H9 (cell line): ENCODE measurements at regions not wholly inside any gene's neighbourhood (a gene's known extent, or its start where the extent isn't known, plus 50 kb on each side); places are given as distances from the start of the nearest gene placed in this dataset.

ENCODE experiments used
- DNase-seq: peaks from one replicate; pipeline ENCODE4 v3.0.0-alpha.2; 2017
- H2AFZ ChIP-seq: one replicate; pipeline ENCODE4 v1.6.1; 2013; ENCODE audit warnings: mild to moderate bottlenecking, low read length, control low read depth, moderate library complexity
- H2AK5ac ChIP-seq: 2 replicates; pipeline ENCODE4 v1.6.1; 2013; ENCODE audit warnings: low read length, control low read depth, mixed read lengths; ENCODE audit not compliant: insufficient read length
- H2BK120ac ChIP-seq: one replicate; pipeline ENCODE4 v1.6.1; 2013; ENCODE audit warnings: low read depth, mild to moderate bottlenecking, low read length, control low read depth, inconsistent platforms; ENCODE audit not compliant: poor library complexity, severe bottlenecking
- H2BK12ac ChIP-seq: 2 replicates; pipeline ENCODE4 v1.6.1; 2013; ENCODE audit warnings: low read length, control low read depth, mixed read lengths, low read depth; ENCODE audit not compliant: insufficient read length
- H2BK15ac ChIP-seq: 2 replicates; pipeline ENCODE4 v1.6.1; 2013; ENCODE audit warnings: low read depth, low read length, control low read depth
- H2BK20ac ChIP-seq: one replicate; pipeline ENCODE4 v1.6.1; 2013; ENCODE audit warnings: low read depth, mild to moderate bottlenecking, low read length, control low read depth, inconsistent platforms; ENCODE audit not compliant: poor library complexity, severe bottlenecking
- H2BK5ac ChIP-seq: 2 replicates; pipeline ENCODE4 v1.6.1; 2013; ENCODE audit warnings: low read length, control low read depth, mixed read lengths; ENCODE audit not compliant: insufficient read length
- H3K14ac ChIP-seq: 2 replicates; pipeline ENCODE4 v1.6.1; 2013; ENCODE audit warnings: low read length, control low read depth; ENCODE audit not compliant: insufficient read depth
- H3K18ac ChIP-seq: 2 replicates; pipeline ENCODE4 v1.6.1; 2013; ENCODE audit warnings: low read depth, mild to moderate bottlenecking, mixed read lengths, low read length, control low read depth; ENCODE audit not compliant: insufficient read length
- H3K23ac ChIP-seq: 2 replicates; pipeline ENCODE4 v1.6.1; 2013; ENCODE audit warnings: low read length, control low read depth, mixed read lengths, low read depth; ENCODE audit not compliant: insufficient read length
- H3K23me2 ChIP-seq: 2 replicates; pipeline ENCODE4 v1.6.1; 2013; ENCODE audit warnings: low read depth, mild to moderate bottlenecking, mixed read lengths, low read length, control low read depth; ENCODE audit not compliant: insufficient read length, poor library complexity, severe bottlenecking
- H3K27ac ChIP-seq: 2 replicates; pipeline ENCODE4 v1.5.1; 2013; ENCODE audit warnings: low read length, control low read depth, mixed read lengths, low read depth; ENCODE audit not compliant: insufficient read length
- H3K27me3 ChIP-seq: 2 replicates; pipeline ENCODE4 v1.6.1; 2013; ENCODE audit warnings: low read length, control low read depth, inconsistent platforms; ENCODE audit not compliant: insufficient read depth
- H3K4ac ChIP-seq: 2 replicates; pipeline ENCODE4 v1.6.1; 2013; ENCODE audit warnings: low read depth, mild to moderate bottlenecking, control low read depth, inconsistent platforms, low read length, moderate library complexity
- H3K4me1 ChIP-seq: 2 replicates; pipeline ENCODE4 v1.6.1; 2013; ENCODE audit warnings: low read length, control low read depth, inconsistent platforms; ENCODE audit not compliant: insufficient read depth
- H3K4me2 ChIP-seq: 2 replicates; pipeline ENCODE4 v1.6.1; 2013; ENCODE audit warnings: low read length, control low read depth, mixed read lengths; ENCODE audit not compliant: insufficient read length, insufficient read depth
- H3K56ac ChIP-seq: 2 replicates; pipeline ENCODE4 v1.6.1; 2013; ENCODE audit warnings: low read depth, mild to moderate bottlenecking, mixed read lengths, low read length, control low read depth; ENCODE audit not compliant: insufficient read length
- H3K79me1 ChIP-seq: 2 replicates; pipeline ENCODE4 v1.6.1; 2013; ENCODE audit warnings: low read depth, mild to moderate bottlenecking, moderate library complexity, low read length, control low read depth, inconsistent platforms; ENCODE audit not compliant: insufficient read depth, poor library complexity, severe bottlenecking
- H3K79me2 ChIP-seq: 2 replicates; pipeline ENCODE4 v1.6.1; 2013; ENCODE audit warnings: low read length, control low read depth, inconsistent platforms; ENCODE audit not compliant: insufficient read depth
- H3K9ac ChIP-seq: 2 replicates; pipeline ENCODE4 v1.6.1; 2013; ENCODE audit warnings: low read length, control low read depth, mixed read lengths; ENCODE audit not compliant: insufficient read length; ENCODE audit errors: extremely low read depth
- H3K9me3 ChIP-seq: one replicate; pipeline ENCODE4 v1.6.1; 2013; ENCODE audit warnings: low read depth, low read length, inconsistent platforms; ENCODE audit not compliant: control insufficient read depth
- H3T11ph ChIP-seq: one replicate; pipeline ENCODE4 v1.6.1; 2013; ENCODE audit warnings: mild to moderate bottlenecking, low read length, control low read depth, inconsistent platforms
- H4K20me1 ChIP-seq: one replicate; pipeline ENCODE4 v1.6.1; 2013; ENCODE audit not compliant: control insufficient read depth, insufficient read length, insufficient read depth
- H4K5ac ChIP-seq: 2 replicates; pipeline ENCODE4 v1.6.1; 2013; ENCODE audit warnings: low read depth, mild to moderate bottlenecking, mixed read lengths, low read length, control low read depth; ENCODE audit not compliant: insufficient read length
- H4K8ac ChIP-seq: replicated peaks from 2 replicates; pipeline ENCODE4 v1.6.1; 2013; ENCODE audit warnings: low read length, control low read depth, mixed read lengths, low read depth; ENCODE audit not compliant: insufficient read length
- H4K91ac ChIP-seq: 2 replicates; pipeline ENCODE4 v1.6.1; 2013; ENCODE audit warnings: low read depth, mild to moderate bottlenecking, moderate library complexity, mixed read lengths, low read length, control low read depth; ENCODE audit not compliant: insufficient read length
- H3K27ac Mint-ChIP-seq, 3 experiments: 2 replicates in 2 of 3; 3 replicates in 1 of 3; pipeline ENCODE4 v1.8.0; 2020 to 2021; ENCODE audit warnings: mixed read lengths in 3 of 3, mild to moderate bottlenecking in 1 of 3, moderate library complexity in 1 of 3
- H3K27me3 Mint-ChIP-seq: 2 replicates; pipeline ENCODE4 v1.8.0; 2021; ENCODE audit warnings: low read depth, mild to moderate bottlenecking, moderate library complexity, mixed read lengths
- H3K36me3 Mint-ChIP-seq, 3 experiments: 2 replicates in 2 of 3; 3 replicates in 1 of 3; pipeline ENCODE4 v1.8.0; 2020 to 2021; ENCODE audit warnings: low read depth in 3 of 3, mixed read lengths in 3 of 3; ENCODE audit not compliant: insufficient read depth in 1 of 3
- H3K4me1 Mint-ChIP-seq, 2 experiments: 2 replicates each; pipeline ENCODE4 v1.8.0; 2020; ENCODE audit warnings: mixed read lengths in 2 of 2
- H3K4me3 Mint-ChIP-seq, 2 experiments: 2 replicates in 1 of 2; 3 replicates in 1 of 2; pipeline ENCODE4 v1.8.0; 2020 to 2021; ENCODE audit warnings: mild to moderate bottlenecking in 2 of 2, mixed read lengths in 2 of 2, moderate library complexity in 1 of 2
- H3K9me3 Mint-ChIP-seq, 2 experiments: 2 replicates in 1 of 2; 3 replicates in 1 of 2; pipeline ENCODE4 v1.8.0; 2020; ENCODE audit warnings: mild to moderate bottlenecking in 2 of 2, mixed read lengths in 2 of 2, moderate library complexity in 1 of 2
- WGBS: extraction: QIAGEN DNeasy Blood & Tissue Kit; methylation state at CpG from one replicate; pipeline ENCODE4 v1.1.7; 2013; ENCODE audit warnings: missing lambda C conversion rate, low lambda C conversion rate, mixed read lengths; ENCODE audit not compliant: insufficient read length; ENCODE audit errors: extremely low coverage; 5-methylcytosine and 5-hydroxymethylcytosine counted together
- TF ChIP-seq, protein P1 (sequence below): fragments of 200-600 bp; sonication (generic); conservative IDR thresholded peaks from 3 replicates; pipeline ENCODE4 v1.8.0; 2021; ENCODE audit warnings: antibody characterized with exemption, mild to moderate bottlenecking

DNA sequence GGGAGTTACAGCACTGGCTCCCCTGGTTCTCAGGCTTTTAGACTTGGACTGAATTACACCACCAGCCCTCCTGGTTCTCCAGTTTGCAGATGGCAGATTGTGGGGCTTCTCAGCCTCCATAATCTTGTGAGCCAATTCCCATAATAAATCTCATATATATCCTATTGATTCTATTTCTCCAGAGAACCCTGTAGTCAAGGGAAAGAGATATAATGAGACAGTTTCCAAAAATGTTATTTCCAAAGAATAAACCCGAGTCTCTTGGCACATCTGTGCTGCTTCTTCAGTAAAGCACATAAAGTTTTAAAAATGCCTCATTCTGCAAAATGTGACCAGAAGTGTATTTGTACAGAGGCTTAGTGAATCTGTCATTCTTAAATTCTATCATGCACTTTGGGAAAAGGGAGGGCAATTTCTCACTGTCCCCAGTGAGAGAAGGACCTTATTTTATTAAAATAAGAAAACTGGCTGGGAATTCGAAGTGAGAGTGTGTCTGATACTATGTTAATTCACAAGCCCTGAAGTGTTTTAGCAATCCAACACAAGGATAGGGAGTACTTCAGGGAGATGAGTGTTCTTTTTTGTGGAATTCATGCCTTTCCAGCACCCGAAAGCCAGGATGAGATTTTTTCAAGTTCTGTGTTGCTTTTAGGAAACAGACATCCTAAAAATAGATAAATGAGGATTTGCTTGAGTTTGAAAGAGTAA, 282.4 kb upstream of the CHAC2 start:
- Mint-ChIP-seq H3K9me3 (peaks cover 0 to 3% of the 10 kb centered on the region in 2 experiments; a peak in 1 of 5 replicates), H3K27me3 (no peaks in the 10 kb centered on the region), H3K4me3 (no peak overlapping the region), H3K4me1 (peaks cover 4 to 12% of the 10 kb centered on the region in 2 experiments; a peak in 3 of 4 replicates), H3K36me3 (no peaks in the 10 kb centered on the region; a peak in 1 of 7 replicates), H3K27ac (no peak overlapping the region)
- DNase-seq: no peak
- no peaks in the 10 kb centered on the region for H3K9me3 ChIP-seq
- H3K27me3 ChIP-seq: no peaks in the 10 kb centered on the region
- H4K20me1 ChIP-seq: no peaks in the 10 kb centered on the region
- WGBS: no CpG with 5 or more reads among the region's 3 CpGs
- no peak overlapping the region for H2BK20ac ChIP-seq
- no peak overlapping the region for H3K56ac ChIP-seq
- no peak overlapping the region for H4K5ac ChIP-seq
- no peaks in the 10 kb centered on the region for H3K23me2 ChIP-seq
- no peak overlapping the region for H3K4ac ChIP-seq
- no peak overlapping the region for H3K4me2 ChIP-seq
- no peak overlapping the region for H2BK12ac ChIP-seq
- no peak overlapping the region for H3K27ac ChIP-seq
- no peak overlapping the region for H4K8ac ChIP-seq
- no peak overlapping the region for H2BK15ac ChIP-seq
- no peak overlapping the region for H3K23ac ChIP-seq
- H3K79me2 ChIP-seq: no peaks in the 10 kb centered on the region
- no peak overlapping the region for H2BK5ac ChIP-seq
- no peak overlapping the region for H2BK120ac ChIP-seq
- H3K9ac ChIP-seq: no peak overlapping the region
- no peak overlapping the region for H2AFZ ChIP-seq
- no peak overlapping the region for H3K18ac ChIP-seq
- TF ChIP-seq, protein P1, sequence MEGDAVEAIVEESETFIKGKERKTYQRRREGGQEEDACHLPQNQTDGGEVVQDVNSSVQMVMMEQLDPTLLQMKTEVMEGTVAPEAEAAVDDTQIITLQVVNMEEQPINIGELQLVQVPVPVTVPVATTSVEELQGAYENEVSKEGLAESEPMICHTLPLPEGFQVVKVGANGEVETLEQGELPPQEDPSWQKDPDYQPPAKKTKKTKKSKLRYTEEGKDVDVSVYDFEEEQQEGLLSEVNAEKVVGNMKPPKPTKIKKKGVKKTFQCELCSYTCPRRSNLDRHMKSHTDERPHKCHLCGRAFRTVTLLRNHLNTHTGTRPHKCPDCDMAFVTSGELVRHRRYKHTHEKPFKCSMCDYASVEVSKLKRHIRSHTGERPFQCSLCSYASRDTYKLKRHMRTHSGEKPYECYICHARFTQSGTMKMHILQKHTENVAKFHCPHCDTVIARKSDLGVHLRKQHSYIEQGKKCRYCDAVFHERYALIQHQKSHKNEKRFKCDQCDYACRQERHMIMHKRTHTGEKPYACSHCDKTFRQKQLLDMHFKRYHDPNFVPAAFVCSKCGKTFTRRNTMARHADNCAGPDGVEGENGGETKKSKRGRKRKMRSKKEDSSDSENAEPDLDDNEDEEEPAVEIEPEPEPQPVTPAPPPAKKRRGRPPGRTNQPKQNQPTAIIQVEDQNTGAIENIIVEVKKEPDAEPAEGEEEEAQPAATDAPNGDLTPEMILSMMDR: no peak
- no peak overlapping the region for H4K91ac ChIP-seq
- H3K4me1 ChIP-seq: no peaks in the 10 kb centered on the region; the same call in 1 of the 2 replicates
- H3K79me1 ChIP-seq: no peaks in the 10 kb centered on the region
- no peak overlapping the region for H3K14ac ChIP-seq
- no peak overlapping the region for H2AK5ac ChIP-seq
- H3T11ph ChIP-seq: no peak overlapping the region
